GM20000 (cell line): ENCODE measurements at regions not wholly inside any gene's neighbourhood (a gene's known extent, or its start where the extent isn't known, plus 50 kb on each side); places are given as distances from the start of the nearest gene placed in this dataset.

Experiments
- DNase-seq: peaks from one replicate; pipeline ENCODE4 v3.0.0; 2012; ENCODE audit warnings: low spot score
- TF ChIP-seq, protein P1 (sequence below): IDR thresholded peaks from 2 replicates; pipeline ENCODE4 v1.5.1; 2012; ENCODE audit warnings: mild to moderate bottlenecking, control low read depth; ENCODE audit errors: extremely low read depth, missing control alignments

DNA sequence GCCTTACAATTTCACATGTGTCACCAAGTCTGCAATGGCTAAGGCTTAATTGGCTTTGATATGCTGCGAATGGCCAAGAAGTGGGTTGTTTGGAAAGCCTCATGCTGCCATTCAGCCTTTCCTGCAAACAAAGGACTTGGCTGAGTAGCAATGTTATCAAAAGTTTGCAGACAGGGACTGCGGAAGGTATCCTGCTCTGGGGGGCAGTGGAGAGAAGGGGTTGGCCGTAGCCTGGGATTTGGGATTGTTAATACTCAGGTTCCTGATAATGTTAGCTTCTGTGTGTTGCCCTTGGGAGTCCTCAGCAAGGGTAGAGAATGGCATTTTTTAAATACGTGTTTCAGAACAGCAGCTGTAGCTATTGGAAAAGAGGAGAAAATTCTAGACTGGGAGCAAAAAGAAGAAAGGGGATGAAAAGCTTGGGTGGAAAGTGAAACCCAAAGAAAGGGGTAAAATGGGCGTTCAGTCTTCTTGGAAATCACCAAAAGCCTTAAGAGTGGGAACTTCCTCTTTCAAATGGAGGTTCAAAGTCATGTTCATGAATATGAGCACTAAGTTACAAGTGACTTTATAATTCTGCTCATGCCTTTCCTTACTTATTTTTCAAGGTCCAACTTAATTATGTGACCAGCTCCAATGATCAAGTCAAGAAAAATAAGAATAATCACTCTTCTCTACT, 325.1 kb downstream of the RNF144A start:
- DNase-seq = peak; percentile 10
- TF ChIP-seq, protein P1, sequence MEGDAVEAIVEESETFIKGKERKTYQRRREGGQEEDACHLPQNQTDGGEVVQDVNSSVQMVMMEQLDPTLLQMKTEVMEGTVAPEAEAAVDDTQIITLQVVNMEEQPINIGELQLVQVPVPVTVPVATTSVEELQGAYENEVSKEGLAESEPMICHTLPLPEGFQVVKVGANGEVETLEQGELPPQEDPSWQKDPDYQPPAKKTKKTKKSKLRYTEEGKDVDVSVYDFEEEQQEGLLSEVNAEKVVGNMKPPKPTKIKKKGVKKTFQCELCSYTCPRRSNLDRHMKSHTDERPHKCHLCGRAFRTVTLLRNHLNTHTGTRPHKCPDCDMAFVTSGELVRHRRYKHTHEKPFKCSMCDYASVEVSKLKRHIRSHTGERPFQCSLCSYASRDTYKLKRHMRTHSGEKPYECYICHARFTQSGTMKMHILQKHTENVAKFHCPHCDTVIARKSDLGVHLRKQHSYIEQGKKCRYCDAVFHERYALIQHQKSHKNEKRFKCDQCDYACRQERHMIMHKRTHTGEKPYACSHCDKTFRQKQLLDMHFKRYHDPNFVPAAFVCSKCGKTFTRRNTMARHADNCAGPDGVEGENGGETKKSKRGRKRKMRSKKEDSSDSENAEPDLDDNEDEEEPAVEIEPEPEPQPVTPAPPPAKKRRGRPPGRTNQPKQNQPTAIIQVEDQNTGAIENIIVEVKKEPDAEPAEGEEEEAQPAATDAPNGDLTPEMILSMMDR = no peak

DNA sequence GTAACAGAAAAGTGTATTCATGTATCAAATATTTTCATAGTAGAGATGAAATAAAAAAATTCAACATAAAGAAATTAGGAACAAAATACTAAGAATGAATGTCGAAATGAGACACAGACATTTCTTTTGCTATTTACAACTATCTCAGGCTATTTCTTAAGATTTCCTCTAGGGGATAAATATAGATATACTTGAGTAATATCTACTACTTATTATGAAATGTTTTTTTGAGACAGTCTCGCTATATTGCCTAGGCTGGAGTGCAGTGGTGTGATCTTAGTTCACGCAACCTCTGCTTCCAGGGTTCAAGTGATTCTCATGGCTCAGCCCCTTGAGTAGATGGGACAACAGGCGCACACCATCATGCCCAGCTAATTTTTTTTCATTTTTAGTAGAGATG, 326.1 kb downstream of the RNF144A start:
- DNase-seq = no peak

DNA sequence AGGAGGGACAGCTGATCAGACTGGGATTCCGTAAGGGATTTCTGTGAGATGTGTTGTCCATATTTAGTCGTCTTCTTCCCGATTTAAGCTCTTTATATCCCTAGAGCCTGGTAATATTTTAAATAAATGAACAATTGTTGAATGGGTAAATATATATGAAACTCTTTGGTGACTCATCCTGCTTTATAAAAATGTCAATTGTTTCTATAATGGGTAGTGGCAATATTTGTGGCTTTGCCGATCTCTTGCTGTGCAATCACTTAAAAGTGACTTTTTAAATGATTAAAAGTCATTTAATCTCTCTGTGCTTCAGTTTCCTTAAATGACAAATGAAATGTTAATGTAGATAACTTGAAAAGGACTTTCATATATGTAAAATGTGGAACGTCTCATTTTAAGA, 339.2 kb downstream of the RNF144A start:
- DNase-seq = no peak
- TF ChIP-seq, protein P1 = no peak

More for the DNA sequence above, 326.1 kb downstream of the RNF144A start:
- TF ChIP-seq, protein P1 = no peak

DNA sequence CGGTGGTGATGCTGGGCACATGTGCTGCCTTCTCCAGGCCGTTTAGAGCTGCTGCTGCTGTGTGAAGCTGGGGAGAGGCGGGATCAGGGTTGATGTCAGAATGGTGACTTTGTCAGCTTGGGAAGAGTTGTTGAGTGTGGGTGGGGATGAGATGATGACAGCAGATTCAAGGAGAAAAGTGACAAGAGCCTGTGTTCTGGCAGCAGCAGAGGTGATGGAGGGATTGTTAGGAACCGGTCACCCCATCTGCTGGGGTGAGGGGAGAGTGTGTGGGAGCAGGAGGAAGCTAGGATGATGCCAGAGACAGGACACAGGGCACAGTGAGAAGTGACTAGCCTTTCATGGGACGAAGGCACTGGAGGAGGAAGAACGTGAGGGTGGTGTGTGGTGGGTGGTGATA, 345.5 kb downstream of the RNF144A start:
- DNase-seq = no peak
- TF ChIP-seq, protein P1 = no peak

DNA sequence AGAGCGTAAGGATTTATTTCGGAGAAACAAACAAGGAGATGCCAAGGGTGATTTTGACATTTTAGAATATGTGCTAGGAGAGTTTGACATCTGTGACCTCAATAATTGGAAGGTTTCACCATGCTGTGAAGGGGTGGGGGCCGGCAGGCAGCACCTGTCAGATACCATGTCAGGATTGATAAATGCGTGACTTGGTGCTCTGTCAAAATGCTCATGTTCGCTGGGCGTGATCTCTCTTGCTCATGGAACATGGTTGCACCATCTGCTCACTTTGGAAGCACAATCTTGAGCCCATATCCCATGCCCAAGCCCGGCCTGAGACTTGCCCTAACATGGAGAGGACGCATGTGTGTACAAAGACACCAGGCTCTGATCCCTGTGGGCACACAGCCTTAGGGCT, 347.6 kb downstream of the RNF144A start:
- TF ChIP-seq, protein P1 = no peak

DNA sequence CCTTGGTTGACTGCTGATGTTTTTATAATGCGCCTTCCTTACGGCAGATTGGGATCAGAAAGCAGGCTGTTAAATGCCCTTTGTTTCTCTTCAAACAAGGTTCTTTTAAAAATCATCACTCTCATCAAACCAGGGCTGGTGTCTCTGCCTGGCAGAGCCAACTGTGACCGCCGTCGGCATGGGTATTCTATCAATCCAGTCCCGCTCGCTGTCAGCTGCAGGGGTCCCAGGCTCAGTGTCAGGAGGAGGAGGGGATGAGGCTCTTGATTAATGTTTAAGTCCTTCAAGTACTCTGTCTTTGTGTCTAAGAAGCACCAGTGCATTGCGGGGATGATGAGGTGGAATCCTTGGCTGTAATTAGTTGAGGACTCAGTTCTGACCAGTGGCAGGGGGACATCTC, 348.1 kb downstream of the RNF144A start:
- DNase-seq = no peak
- TF ChIP-seq, protein P1 = no peak

More for the DNA sequence above, 347.6 kb downstream of the RNF144A start:
- no peak for DNase-seq

DNA sequence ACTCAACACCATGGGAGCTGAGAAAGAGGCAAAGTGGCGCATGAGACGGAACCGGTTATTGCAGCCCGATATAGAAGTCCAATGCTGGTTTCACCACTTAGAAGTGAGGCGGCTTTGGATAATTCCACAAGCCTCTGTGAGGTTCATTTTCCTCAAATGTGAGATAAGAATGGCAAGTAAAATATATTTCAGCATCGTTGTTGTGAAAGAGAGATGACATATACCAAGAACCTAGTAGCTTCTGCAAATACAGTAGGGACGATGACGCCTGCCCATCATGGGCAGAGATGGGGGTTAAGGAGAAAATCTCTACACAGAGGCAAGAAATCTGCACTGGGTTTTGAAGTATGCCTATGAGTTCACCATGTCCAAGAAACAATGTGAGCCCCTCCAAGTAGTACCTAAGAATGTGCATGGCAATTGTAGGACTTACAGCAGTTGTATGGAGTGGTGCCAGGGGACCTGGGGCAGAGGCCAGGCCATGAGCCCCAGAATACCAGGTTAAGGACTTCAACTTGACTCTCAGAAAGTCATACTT, 352.0 kb downstream of the RNF144A start:
- TF ChIP-seq, protein P1 = no peak
- DNase-seq = no peak
